KOPT-K1 (cell line): ENCODE measurements at regions not wholly inside any gene's neighbourhood (a gene's known extent, or its start where the extent isn't known, plus 50 kb on each side); places are given as distances from the start of the nearest gene placed in this dataset.

Experiments used
- H3K27ac ChIP-seq: fragments of 200-600 bp; sonication (generic); 2 replicates; pipeline ENCODE4 v1.5.1; 2016; ENCODE audit warnings: antibody characterized with exemption, mild to moderate bottlenecking, low read depth, low read length; ENCODE audit not compliant: poor library complexity, severe bottlenecking
- H3K36me3 ChIP-seq: fragments of 200-600 bp; sonication (generic); 2 replicates; pipeline ENCODE4 v1.5.1; 2017; ENCODE audit warnings: antibody characterized with exemption, mild to moderate bottlenecking, low read length, moderate library complexity; ENCODE audit not compliant: insufficient read depth
- H3K9me3 ChIP-seq: fragments of 200-600 bp; sonication (generic); 2 replicates; pipeline ENCODE4 v1.5.1; 2017; ENCODE audit warnings: antibody characterized with exemption, low read length, mild to moderate bottlenecking; ENCODE audit not compliant: insufficient read depth, poor library complexity, severe bottlenecking

- no peak overlapping the region for H3K27ac ChIP-seq
- no peaks in the 10 kb centered on the region for H3K9me3 ChIP-seq
- no peaks in the 10 kb centered on the region for H3K36me3 ChIP-seq
These were observed 588.3 kb downstream of the SPRY1 start for GRCh38 chr4:123984886-123985285.

- H3K36me3 ChIP-seq, result no peaks in the 10 kb centered on the region
- H3K9me3 ChIP-seq, result no peaks in the 10 kb centered on the region
- H3K27ac ChIP-seq, result no peak overlapping the region
These were observed 589.7 kb downstream of the SPRY1 start for GRCh38 chr4:123986268-123986798.

- no peak overlapping the region for H3K27ac ChIP-seq
- no peaks in the 10 kb centered on the region for H3K9me3 ChIP-seq
- H3K36me3 ChIP-seq, result no peaks in the 10 kb centered on the region
These were observed 590.8 kb downstream of the SPRY1 start for GRCh38 chr4:123987408-123987807.

- Histone ChIP-seq H3K36me3 (no peaks in the 10 kb centered on the region), H3K9me3 (no peaks in the 10 kb centered on the region), H3K27ac (no peak overlapping the region)
These were observed 593.8 kb downstream of the SPRY1 start for GRCh38 chr4:123990310-123990870.

- H3K9me3 ChIP-seq, result no peaks in the 10 kb centered on the region
- H3K36me3 ChIP-seq, result no peaks in the 10 kb centered on the region
- no peak overlapping the region for H3K27ac ChIP-seq
These were observed 598.3 kb downstream of the SPRY1 start for GRCh38 chr4:123994917-123995316.

GRCh38 chr4:123995936-123996335 is 599.3 kb downstream of the SPRY1 start:
- Histone ChIP-seq H3K9me3 (no peaks in the 10 kb centered on the region), H3K27ac (no peak overlapping the region), H3K36me3 (no peaks in the 10 kb centered on the region)

GRCh38 chr4:123996718-123997510 is 600.3 kb downstream of the SPRY1 start:
- H3K9me3 ChIP-seq, result no peaks in the 10 kb centered on the region
- H3K36me3 ChIP-seq, result no peaks in the 10 kb centered on the region
- no peak overlapping the region for H3K27ac ChIP-seq

GRCh38 chr4:123997776-123998449 is 601.3 kb downstream of the SPRY1 start:
- no peaks in the 10 kb centered on the region for H3K9me3 ChIP-seq
- no peaks in the 10 kb centered on the region for H3K36me3 ChIP-seq
- no peak overlapping the region for H3K27ac ChIP-seq

- H3K36me3 ChIP-seq, result no peaks in the 10 kb centered on the region
- H3K27ac ChIP-seq, result no peak overlapping the region
- no peaks in the 10 kb centered on the region for H3K9me3 ChIP-seq
These were observed 603.6 kb downstream of the SPRY1 start for GRCh38 chr4:124000233-124000632.

GRCh38 chr4:124015766-124016165 is 619.2 kb downstream of the SPRY1 start:
- Histone ChIP-seq H3K9me3 (no peaks in the 10 kb centered on the region), H3K36me3 (no peaks in the 10 kb centered on the region), H3K27ac (no peak overlapping the region)

- Histone ChIP-seq H3K36me3 (no peaks in the 10 kb centered on the region), H3K27ac (no peak overlapping the region), H3K9me3 (no peaks in the 10 kb centered on the region)
These were observed 620.7 kb downstream of the SPRY1 start for GRCh38 chr4:124017185-124017785.

GRCh38 chr4:124018383-124019317 is 622.1 kb downstream of the SPRY1 start:
- Histone ChIP-seq H3K9me3 (no peaks in the 10 kb centered on the region), H3K36me3 (no peaks in the 10 kb centered on the region), H3K27ac (no peak overlapping the region)

- H3K36me3 ChIP-seq, result no peaks in the 10 kb centered on the region
- H3K27ac ChIP-seq, result no peak overlapping the region
- no peaks in the 10 kb centered on the region for H3K9me3 ChIP-seq
These were observed 623.4 kb downstream of the SPRY1 start for GRCh38 chr4:124019749-124020549.

- Histone ChIP-seq H3K27ac (no peak overlapping the region), H3K36me3 (no peaks in the 10 kb centered on the region), H3K9me3 (no peaks in the 10 kb centered on the region)
These were observed 628.4 kb downstream of the SPRY1 start for GRCh38 chr4:124025000-124025399.
